Tibial nerve (tissue), 4 donors: ENCODE measurements at regions not wholly inside any gene's neighbourhood (a gene's known extent, or its start where the extent isn't known, plus 50 kb on each side); places are given as distances from the start of the nearest gene placed in this dataset.
A peak's percentile ranks its signal among the peaks of the same experiment; 100 is the strongest.

Experiments
- DNase-seq, 2 donors: peaks; one replicate each; pipeline ENCODE4 v3.0.0-alpha.2; 2019; ENCODE audit warnings: low spot score in 2 of 2
- H3K27ac ChIP-seq, 4 donors: fragments of 200-600 bp; sonication (generic) in 3 of 4; one replicate each; pipeline ENCODE4 v1.5.1; 2017 to 2019; ENCODE audit warnings: mild to moderate bottlenecking in 1 of 4
- H3K27me3 ChIP-seq, 2 donors: fragments of 200-600 bp; sonication (generic) in 1 of 2; one replicate each; pipeline versions ENCODE4 v1.5.1 to v1.6.0; 2017 to 2019
- H3K36me3 ChIP-seq, 3 donors: fragments of 200-600 bp; sonication (generic); one replicate each; pipeline ENCODE4 v1.5.1; 2018 to 2019
- H3K4me1 ChIP-seq, 4 donors: fragments of 200-600 bp; sonication (generic) in 3 of 4; one replicate each; pipeline ENCODE4 v1.5.1; 2017 to 2019
- H3K4me3 ChIP-seq, 4 donors: fragments of 200-600 bp; sonication (generic) in 3 of 4; one replicate each; pipeline ENCODE4 v1.5.1; 2017 to 2019; ENCODE audit warnings: mild to moderate bottlenecking in 1 of 4, moderate library complexity in 1 of 4
- H3K9me3 ChIP-seq, 4 donors: fragments of 200-600 bp; sonication (generic) in 3 of 4; one replicate each; pipeline ENCODE4 v1.5.1; 2017 to 2019
- EP300 ChIP-seq, 2 donors: sonication (generic); formaldehyde crosslinking; IDR thresholded peaks; one replicate each; pipeline ENCODE4 v1.6.1; 2017; ENCODE audit warnings: antibody characterized with exemption in 2 of 2, mild to moderate bottlenecking in 1 of 2
- POLR2A ChIP-seq, 2 donors: fragments of 450-650 bp; IDR thresholded peaks; one replicate each; pipeline ENCODE4 v1.6.1; 2017; ENCODE audit warnings: antibody characterized with exemption in 2 of 2, mild to moderate bottlenecking in 2 of 2, moderate library complexity in 2 of 2
- WGBS, 2 donors: methylation state at CpG; one replicate each; pipeline ENCODE4 v1.1.5; 2018; 5-methylcytosine and 5-hydroxymethylcytosine counted together
- TF ChIP-seq, protein P1 (sequence below), 5 experiments: fragments of 200-600 bp in 3 of 5; fragments of 450-650 bp in 2 of 5; sonication (generic) in 3 of 5; IDR thresholded peaks; one replicate each; pipeline ENCODE4 v1.5.1; 2016 to 2019; ENCODE audit warnings: antibody characterized with exemption in 5 of 5, mild to moderate bottlenecking in 3 of 5, moderate library complexity in 2 of 5

DNA sequence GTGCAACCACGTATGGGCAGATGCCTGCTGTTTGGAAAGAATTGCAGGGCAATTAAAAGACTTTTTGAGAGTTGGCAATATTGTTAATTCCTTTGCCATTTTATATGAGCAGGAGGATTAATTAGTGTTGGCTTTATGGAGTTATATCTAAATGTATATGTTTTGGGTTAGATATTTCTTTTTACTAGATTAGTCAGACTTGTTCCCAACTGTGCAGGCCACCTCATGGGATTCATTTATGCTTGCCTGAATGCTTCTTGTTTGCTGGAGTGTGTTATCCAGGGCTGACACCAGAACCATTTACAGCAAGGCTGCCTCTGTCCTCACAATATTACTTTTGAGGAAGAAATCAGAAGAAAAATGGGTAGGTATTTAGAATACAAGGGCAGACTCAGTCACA lies 192.5 kb downstream of the KTN1 start:
- Histone ChIP-seq H3K36me3 (no peaks in the 10 kb centered on the region), H3K4me1 (peaks cover 0 to 22% (median 0%) of the 10 kb centered on the region in 4 donors), H3K4me3 (no peak overlapping the region), H3K27ac (peak overlapping the region in 3 of 4 donors; percentile 25 to 73 (median 52)), H3K27me3 (no peaks in the 10 kb centered on the region), H3K9me3 (no peaks in the 10 kb centered on the region)
- no peak for DNase-seq
- TF ChIP-seq, protein P1, sequence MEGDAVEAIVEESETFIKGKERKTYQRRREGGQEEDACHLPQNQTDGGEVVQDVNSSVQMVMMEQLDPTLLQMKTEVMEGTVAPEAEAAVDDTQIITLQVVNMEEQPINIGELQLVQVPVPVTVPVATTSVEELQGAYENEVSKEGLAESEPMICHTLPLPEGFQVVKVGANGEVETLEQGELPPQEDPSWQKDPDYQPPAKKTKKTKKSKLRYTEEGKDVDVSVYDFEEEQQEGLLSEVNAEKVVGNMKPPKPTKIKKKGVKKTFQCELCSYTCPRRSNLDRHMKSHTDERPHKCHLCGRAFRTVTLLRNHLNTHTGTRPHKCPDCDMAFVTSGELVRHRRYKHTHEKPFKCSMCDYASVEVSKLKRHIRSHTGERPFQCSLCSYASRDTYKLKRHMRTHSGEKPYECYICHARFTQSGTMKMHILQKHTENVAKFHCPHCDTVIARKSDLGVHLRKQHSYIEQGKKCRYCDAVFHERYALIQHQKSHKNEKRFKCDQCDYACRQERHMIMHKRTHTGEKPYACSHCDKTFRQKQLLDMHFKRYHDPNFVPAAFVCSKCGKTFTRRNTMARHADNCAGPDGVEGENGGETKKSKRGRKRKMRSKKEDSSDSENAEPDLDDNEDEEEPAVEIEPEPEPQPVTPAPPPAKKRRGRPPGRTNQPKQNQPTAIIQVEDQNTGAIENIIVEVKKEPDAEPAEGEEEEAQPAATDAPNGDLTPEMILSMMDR (IDR thresholded peaks at IDR 0.05): no peak
- TF ChIP-seq POLR2A (IDR thresholded peaks at IDR 0.05) (no peak), EP300 (IDR thresholded peaks at IDR 0.05) (no peak)
- 30 to 64% methylated on average over 1 of the region's 1 CpG for WGBS, 2 donors

DNA sequence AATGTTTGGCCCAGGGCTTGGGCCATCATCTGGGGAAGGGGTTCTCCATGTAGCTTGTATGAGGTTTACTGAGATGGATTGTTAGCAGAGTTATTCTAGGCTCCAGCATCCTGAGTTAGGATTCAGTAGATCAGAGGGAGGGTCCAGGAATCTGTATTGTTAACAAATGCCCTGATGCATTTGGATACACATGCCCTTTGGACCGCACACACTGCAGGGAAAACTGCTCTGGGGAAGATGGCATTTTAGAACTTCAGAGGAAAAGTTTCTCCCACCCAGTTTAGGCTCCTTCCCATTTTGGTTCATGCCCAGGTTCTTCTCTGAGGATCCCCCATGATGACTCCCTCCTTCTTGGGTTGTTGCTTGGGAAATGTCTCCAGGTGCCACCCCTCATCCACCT lies 193.3 kb downstream of the KTN1 start:
- no peak for DNase-seq
- Histone ChIP-seq H3K9me3 (no peaks in the 10 kb centered on the region), H3K27me3 (no peaks in the 10 kb centered on the region), H3K4me1 (peaks cover 0 to 22% (median 0%) of the 10 kb centered on the region in 4 donors), H3K36me3 (no peaks in the 10 kb centered on the region), H3K4me3 (no peak overlapping the region), H3K27ac (no peak overlapping the region)
- WGBS, 2 donors: 88 to 96% methylated on average over 1 of the region's 1 CpG
- TF ChIP-seq POLR2A (IDR thresholded peaks at IDR 0.05) (no peak), EP300 (IDR thresholded peaks at IDR 0.05) (no peak)
- TF ChIP-seq, protein P1 (IDR thresholded peaks at IDR 0.05): no peak

DNA sequence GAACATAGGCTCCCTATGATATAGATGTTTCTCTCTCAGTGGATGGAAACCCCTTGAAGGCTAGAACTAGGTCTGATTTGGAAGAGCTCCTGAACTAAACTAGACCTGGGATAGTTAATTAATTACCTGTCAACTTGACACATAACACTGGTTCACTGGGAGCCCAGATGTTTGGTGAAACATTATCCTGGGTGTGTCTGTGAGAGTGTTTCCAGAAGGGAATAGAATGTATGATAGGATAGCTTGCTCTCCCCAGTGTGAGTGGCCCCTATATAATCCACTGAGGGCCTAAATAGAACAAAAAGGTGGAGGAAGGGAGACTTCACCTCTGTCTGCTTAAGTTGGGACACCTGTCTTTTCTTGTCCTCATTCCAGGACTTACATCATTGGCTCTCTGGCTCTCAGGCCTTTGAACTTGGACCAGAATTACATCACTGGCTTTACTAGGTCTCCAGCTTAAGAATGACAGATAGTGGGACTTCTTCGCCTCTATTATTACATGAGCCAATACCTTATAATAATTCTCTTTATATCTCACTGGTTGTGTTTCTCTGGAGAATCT lies 194.1 kb downstream of the KTN1 start:
- DNase-seq: no peak
- Histone ChIP-seq H3K9me3 (no peaks in the 10 kb centered on the region), H3K4me1 (peaks cover 0 to 22% (median 0%) of the 10 kb centered on the region in 4 donors), H3K27me3 (no peaks in the 10 kb centered on the region), H3K36me3 (no peaks in the 10 kb centered on the region), H3K27ac (no peak overlapping the region), H3K4me3 (no peak overlapping the region)
- TF ChIP-seq EP300 (IDR thresholded peaks at IDR 0.05) (no peak), POLR2A (IDR thresholded peaks at IDR 0.05) (no peak)
- TF ChIP-seq, protein P1 (IDR thresholded peaks at IDR 0.05): no peak
- 86 to 93% methylated on average over 1 of the region's 1 CpG for WGBS, 2 donors

DNA sequence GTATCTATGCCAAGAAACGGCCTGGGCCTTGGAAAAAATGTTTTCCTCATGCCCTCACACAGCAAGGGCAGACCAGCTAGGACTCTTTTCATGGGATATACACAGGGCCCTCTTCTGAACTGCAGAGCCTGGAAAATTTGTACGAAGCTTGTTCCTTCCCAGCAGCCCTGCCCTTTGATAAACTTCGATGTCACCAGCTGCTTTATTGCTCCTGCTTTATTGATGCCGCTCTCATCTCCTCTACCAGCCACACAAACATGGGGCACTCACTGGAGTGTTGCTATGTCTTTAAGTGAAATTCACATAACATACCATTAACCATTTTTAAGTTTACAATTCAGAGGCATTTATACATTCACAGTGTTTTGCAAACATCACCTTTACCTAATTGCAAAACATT lies 197.9 kb downstream of the KTN1 start:
- 51 to 53% methylated on average over 4 of the region's 4 CpGs for WGBS, 2 donors
- H3K9me3 ChIP-seq: no peaks in the 10 kb centered on the region
- no peak overlapping the region for H3K4me3 ChIP-seq
- peaks cover 0 to 20% (median 2%) of the 10 kb centered on the region in 4 donors for H3K4me1 ChIP-seq
- no peak overlapping the region for H3K27ac ChIP-seq
- no peak for DNase-seq
- H3K27me3 ChIP-seq: no peaks in the 10 kb centered on the region
- no peak for TF ChIP-seq POLR2A (IDR thresholded peaks at IDR 0.05)
- TF ChIP-seq, protein P1 (IDR thresholded peaks at IDR 0.05): no peak
- H3K36me3 ChIP-seq: no peaks in the 10 kb centered on the region

DNA sequence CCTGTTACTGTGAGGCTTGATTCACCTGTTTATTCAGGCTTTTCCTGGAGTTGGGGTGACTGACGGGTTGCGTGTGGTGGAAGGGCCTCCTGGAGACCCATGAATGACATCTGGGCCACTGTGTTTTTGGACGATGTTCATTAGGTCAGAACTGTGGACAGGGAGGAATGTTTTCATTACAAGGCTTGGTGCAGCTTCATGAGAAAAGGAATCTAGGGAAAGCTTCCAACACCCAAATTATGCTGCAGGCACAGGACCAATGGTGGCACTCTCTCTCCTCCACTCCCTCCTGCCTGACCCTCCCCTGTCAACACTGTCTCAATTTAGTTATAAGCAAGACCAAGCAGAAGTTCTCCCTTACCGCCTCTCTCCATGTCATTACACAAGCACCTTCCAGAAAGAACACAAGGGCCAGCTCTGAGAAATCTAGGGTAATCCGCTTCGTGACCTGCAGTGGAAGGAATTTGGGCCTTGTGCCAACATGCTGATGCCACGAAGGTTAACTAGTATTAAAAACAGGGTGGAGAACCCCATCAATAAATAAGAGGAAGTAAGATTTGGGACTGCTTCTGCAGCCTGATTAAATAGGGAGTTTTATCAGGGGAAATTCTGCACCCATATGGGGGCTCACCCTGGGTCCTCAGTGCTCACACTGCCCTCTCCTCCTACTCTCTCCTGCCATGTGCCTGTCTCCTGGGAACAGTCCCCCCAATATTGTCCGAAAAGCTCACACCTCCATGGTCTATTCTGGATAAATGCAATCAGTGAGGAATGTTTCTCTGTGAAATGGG lies 200.3 kb downstream of the KTN1 start:
- Histone ChIP-seq H3K4me1 (peaks cover 0 to 23% (median 2%) of the 10 kb centered on the region in 4 donors), H3K27ac (peak overlapping the region in 3 of 4 donors; percentile 53 to 80 (median 70)), H3K27me3 (no peaks in the 10 kb centered on the region), H3K4me3 (no peak overlapping the region), H3K9me3 (no peaks in the 10 kb centered on the region), H3K36me3 (no peaks in the 10 kb centered on the region)
- TF ChIP-seq, protein P1 (IDR thresholded peaks at IDR 0.05): peak in 1 of 5 experiments; percentile 19
- TF ChIP-seq EP300 (IDR thresholded peaks at IDR 0.05): peak; percentile 22 to 88
- TF ChIP-seq POLR2A (IDR thresholded peaks at IDR 0.05): no peak
- peak; percentile 61 to 79 for DNase-seq
- 36 to 40% methylated on average over 8 of the region's 8 CpGs for WGBS, 2 donors
